ENCODE measurements at regions not wholly inside any gene's neighbourhood (a gene's known extent, or its start where the extent isn't known, plus 50 kb on each side); places are given as distances from the start of the nearest gene placed in this dataset.

DNA sequence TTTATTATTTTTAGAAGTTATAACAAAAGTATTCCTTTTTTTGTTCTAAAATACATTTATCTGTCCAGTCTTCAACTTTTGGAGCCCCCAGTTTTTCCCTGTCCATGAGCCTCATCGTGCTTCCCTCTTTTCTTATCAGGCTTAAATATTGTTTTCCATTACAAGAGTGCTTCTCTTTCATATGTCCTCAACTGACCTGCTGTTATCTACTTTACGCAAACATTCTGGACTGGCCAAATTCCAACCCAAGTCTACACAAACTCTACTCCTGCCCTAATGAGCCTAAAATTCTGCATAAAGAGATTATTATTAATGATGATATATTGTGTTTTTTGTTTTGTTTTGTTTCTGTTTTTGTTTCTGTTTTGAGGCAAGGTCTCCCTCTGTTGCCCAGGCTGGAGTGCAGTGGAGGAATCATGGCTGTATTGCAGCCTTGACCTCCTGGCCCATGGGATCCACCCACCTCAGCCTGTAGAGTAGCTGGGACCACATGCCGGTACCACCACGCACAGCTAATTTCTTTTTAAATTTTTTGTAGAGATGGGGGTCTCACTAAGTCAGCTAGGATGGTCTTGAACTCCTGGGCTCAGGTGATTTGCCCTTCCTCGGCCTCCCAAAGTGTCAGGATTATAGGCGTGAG lies 318.8 kb upstream of the NEGR1 start:
- DNase-seq, result no peak

DNA sequence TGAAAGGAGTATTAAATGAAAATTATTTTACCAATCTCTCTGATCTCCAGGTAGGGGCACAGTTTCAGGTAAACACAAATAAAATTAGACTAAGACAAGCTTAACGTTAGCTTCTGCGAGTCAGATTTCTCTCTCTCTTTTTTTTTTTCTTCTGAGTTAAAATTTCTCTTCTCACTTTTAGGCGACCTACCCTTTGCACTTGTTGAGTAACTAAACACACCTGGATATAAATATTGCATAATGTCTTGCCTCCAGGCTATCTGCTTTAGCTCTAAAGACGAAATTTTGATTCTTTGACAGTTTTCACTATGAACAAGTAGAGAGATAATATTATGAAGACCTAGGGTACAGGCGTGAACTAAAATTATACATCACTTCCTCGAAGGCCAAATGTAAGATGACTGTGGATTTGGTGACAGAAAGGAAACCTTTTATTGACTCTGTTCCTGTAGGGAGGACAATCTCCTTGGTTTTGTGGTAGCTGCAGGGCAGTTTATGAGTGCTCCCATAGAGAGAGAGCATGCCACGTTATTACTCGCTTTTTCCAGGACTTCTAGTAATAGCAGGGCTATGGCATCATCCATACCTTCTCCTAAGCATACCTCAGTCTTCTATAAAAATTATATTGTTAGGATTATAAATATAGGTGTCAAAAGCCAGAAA lies 303.8 kb upstream of the NEGR1 start:
- no peak for DNase-seq

DNA sequence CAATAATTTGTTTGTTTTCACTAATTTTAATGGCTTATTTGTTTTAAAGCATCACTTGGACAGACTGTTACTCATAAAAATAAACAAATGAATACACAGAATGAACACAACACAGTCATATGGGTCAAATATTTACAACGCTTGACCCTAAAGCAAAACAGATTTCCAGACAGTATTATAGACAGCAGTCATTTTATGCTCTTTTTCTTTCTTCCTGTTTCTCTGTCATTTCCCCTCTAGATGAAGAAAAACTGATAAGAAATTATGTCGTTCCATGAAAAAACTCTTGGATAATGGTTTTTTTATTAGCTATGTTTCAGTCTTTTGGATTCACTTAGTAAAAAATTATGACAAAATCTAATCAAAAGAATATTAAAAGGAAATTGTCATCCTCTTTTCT lies 297.3 kb upstream of the NEGR1 start:
- no peak for DNase-seq

DNA sequence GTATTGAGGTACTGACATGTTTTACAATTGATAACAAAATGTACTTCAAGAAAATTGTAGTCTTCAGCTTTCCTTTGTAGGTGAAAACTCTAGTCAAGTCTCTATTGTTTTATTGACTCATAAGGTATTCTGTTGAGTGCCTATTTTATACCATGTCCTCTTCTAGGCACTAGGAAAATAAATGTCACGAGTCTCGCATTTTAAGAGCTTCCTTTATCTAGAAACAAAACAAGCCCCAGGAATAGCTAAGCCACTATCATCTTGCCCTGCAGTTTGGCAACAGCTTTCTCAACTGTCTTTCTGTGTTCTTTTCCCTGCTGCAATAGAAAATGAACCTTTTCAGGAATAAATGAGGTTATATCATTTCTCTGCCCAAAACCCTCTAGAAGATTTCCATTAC lies 288.5 kb upstream of the NEGR1 start:
- DNase-seq, result no peak

DNA sequence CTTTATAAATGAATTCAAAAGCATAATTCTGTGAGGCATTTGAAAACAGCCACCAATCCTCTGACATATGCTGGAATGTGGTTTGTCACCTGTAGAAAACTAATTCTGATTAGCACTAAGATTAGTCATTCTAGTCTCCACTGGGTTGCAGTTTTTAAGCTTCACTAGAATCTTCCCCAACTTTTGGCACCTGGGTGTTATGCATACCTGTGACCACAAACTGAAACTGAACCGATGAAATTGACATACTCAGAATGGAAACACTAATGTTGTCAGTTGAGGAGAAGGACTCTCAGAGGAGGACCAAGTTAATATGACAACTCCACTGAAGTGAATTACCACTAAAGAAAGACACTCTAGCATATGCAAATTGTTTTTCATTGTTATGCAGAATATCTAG lies 285.8 kb upstream of the NEGR1 start:
- DNase-seq, result no peak

DNA sequence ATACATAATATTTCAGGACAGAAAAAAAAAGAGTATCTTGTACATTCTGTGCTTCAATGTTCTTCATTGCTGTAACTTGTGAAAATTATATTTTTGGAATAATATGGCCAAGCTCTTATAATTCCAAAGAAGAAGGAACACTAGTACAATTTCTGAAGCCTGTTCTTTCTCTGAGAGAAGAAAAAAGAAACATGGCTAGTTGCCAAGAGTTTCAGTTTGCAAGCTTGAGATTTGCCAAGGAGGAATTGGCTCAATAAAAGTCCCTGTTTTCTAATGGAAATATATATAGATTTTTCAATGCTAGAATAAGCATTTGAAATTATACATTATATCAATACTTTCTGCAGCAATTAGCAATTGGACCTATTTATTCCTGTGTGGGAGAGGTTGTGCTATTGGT lies 285.2 kb upstream of the NEGR1 start:
- peak; percentile 25 for DNase-seq

DNA sequence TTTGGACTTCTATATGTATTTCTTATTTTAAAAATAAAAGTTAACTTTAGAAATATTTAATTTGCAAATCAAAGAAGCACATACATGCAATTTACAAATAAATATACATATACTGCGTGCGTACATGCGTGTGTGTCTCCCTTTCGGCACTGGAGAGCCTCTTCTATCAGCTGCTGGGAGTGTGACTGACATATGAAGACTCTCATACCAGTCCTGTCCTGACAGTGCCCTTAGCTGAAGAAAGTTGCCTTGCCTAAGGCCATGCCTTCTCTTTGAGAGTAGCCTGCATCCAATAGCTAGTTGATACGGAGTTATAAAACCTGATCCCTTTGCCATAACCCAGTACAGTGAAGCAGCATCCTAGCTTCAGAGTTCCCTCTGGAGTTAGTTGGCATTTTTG lies 282.4 kb upstream of the NEGR1 start:
- DNase-seq, result no peak

DNA sequence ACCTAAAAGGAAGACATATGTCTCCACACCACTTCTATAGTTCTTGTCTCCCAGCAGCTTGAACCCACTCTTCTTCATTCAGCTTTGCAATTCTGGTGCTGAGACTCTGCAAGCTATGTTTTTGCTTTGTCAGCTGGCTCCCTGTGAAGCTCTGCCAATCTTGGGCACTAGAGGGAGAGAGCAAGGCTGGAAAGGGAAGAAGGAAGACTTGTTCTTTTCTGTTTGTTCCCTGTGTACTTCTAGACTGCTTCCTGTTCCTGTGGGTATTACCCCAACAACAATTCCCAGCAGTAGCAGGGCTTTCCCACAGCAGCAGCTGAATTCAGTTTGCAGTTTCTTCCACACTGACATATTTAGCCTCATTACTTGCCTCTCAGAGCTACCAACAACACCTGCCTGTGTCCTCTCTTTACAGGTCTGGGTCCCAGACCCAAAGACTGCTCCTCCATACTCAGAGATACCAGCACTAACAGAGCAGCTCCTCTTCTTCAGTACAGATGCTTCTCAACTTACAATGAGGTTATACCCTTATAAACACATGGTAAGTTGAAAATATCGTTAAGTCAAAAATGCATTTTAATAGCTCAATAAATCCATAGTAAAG lies 275.2 kb upstream of the NEGR1 start:
- DNase-seq, result peak; percentile 19

DNA sequence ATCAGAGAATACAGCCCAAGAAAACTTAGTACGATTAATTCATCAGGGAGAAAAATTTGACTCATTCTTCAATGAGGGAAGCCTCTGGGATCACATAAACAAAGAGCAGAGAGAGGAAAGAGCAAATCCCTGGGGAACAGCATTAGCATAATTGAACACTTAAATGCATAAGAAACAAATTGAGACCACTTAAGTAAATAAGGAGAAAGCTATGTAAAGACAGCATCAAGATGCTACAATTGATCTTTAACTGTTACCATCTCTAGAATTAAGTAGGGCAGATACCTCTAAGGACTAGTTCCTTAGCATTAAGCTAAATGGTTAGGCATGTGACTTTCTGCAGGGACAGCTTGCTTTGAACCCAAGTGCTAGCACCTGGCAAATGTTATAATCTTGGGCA lies 265.1 kb upstream of the NEGR1 start:
- DNase-seq, result no peak

DNA sequence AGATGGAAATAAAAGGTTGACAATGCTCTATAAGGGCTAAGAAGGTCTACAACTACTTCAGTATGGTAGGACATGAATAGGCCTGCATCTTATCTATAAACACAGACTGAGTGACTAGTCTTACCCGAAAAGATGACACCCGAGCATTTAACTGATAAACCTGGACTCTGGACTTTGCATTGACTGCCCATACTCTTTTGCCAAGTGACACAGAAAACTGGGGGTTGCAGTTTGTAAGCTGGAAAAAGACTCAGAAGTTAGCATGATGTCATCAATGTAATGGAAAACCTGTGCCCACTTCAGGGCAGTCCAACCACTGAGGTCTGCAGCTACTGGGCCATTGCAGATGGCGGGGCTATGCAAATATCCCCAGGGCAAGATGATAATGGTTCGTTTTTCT lies 258.3 kb upstream of the NEGR1 start:
- DNase-seq, result no peak

DNA sequence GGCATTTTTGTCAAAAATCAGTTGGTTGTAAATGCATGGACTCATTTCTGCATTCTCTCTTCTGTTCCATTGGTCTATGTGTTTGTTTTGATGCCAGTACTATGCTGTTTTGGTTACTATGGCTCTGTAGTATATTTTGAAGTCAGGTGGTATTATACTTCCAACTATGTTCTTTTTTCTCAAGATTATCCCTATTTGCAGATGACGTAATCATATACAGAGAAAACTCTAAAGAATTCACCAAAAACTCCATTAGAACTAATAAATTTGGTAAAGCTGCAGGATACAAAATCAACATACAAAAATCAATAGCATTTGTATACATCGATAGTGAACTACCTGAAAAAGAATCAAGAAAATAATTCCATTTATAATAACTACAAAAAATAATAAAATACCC lies 253.1 kb upstream of the NEGR1 start:
- no peak for DNase-seq

DNA sequence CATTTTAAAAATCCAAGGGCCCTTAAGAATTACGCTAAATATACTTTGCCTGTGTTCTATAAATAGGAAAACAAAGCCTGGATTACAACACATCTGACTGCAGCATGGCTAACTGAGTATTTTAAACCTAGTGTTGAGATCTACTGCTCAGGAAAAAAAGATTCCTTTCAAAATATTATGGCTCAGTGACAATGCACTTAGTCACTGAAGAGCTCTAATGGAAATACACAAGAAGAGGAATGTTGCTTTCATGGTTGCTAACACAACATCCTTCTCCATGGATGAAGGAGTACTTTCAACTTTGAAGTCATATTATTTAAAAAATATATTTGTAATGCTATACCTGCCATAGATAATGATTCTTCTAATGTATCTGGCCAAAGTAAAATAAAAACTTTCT lies 248.3 kb upstream of the NEGR1 start:
- DNase-seq, result no peak

DNA sequence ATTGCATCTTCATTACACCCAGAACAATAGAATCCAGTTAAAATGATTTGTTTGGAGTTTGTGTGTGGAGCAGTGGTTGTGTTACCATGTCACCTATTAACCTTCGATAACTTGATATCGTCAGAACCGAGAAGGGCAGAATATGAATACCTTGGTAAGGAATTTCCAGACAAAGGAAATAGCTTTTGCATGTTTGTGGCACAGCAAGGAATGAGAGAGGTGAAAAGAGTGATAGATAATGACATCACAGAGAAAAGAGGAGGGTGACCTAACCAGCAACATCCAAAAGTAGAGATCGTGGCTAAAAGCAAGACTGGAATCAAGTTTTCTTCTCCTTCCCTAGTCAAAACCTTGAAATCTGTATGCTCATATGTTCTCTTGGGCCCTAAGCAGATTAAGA lies 244.6 kb upstream of the NEGR1 start:
- peak; percentile 35 for DNase-seq

DNA sequence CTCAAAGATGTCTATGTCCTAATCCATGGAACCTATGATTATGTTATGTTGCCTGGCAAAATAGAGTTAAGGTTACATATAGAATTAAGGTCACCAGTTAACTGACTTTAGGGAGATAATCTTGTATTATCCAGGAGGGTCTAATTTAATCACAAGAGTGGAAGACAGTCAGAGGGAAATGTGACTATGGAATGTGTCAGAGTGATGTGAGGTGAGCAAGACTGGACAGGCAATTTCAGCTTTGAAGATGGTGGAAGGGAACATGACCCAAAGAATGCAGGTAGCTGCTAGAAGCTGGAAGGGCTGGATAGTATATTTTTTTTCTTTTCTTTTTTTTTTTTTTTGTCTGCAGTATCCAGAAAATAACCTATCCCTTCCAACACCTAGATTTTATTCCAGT lies 241.7 kb upstream of the NEGR1 start:
- DNase-seq, result no peak

DNA sequence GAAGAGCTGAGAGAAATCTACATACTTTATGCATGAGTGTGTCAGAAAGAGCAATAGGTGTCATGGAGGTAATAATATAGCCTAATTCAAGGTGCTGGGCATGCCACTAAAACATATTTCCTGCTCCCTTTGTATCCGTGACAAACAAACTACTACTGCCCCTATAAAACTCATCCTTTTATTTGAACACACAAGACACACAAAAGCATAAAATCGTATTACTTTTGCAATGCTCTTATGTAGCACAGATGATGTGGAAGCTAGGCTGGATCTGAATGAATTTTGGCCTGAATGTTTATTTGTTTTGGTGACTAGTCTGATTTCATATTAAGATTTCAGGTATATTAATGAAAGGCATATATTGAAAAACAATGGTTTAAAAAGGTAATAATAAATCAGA lies 239.3 kb upstream of the NEGR1 start:
- no peak for DNase-seq

DNA sequence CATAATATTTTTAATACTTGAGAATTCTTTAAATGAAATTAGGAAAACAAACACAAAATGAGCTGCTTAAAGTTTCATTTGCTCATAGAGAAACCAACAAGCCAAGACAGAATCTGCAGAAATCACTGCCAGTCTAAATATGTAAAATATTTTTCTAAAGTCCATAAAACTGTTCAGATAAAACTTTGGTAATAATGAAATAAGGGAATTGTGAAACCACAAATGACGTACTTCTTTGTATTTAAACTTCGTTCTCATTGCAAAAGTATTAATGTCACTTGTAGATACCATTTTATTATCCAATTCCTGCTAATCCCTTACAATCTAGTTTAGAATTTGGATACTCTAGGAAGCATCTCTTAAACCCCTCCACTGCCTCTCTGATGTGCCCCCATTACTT lies 234.5 kb upstream of the NEGR1 start:
- no peak for DNase-seq

DNA sequence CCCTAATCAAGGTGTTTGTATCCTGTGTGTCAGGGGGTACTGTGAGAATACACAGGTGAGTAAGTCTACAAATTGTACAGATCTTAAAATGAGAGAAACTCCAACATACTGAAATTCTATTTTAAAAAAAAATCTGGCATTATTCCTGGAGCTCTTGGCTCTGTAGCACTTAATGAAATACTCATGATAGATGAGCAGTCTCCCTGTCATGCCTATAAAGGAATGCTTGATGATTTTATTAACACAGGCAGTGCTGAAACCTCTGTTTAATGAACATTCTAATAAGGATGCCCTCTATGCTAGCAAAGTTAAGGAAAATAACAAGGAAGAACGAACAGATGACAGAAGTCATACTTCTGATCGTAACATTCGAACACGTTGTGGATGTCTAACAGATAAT lies 233.9 kb upstream of the NEGR1 start:
- DNase-seq, result peak; percentile 5

DNA sequence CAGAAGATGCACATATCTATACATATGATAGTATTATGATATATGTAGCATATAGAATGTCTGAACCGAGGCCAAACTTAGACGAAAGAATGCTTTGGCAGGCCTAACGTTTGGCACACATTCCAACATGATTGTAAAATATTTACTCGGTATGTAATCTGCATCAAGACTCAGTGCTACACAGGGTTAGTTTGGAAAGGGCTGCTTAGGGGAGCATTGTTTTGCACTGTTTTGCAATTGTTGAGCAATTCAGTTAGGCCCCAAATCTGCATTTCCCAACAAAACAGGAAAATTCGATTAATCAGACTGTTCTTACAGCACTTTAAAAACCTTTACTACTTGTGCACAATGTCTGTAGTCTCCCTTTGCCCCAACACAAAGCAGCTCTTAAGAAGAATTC lies 216.0 kb upstream of the NEGR1 start:
- peak; percentile 43 for DNase-seq

DNA sequence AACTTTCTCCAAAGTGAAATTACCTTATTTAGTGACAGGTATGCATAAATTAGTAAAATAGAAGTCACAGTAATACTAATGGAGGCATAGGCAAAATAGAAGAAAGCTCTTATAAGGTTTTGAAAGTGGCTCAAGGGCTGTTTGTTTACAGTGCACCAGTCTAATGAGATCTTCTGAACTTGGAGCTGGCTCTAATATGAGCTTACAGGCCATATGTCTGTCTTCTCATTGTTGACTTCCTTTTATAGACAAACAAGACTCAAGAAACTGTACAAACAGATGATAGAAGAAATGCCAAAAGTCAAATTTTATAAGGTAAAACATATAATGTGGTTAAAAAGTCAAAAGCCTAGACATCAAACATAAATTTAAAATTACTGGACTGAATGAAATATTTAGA lies 207.5 kb upstream of the NEGR1 start:
- no peak for DNase-seq

DNA sequence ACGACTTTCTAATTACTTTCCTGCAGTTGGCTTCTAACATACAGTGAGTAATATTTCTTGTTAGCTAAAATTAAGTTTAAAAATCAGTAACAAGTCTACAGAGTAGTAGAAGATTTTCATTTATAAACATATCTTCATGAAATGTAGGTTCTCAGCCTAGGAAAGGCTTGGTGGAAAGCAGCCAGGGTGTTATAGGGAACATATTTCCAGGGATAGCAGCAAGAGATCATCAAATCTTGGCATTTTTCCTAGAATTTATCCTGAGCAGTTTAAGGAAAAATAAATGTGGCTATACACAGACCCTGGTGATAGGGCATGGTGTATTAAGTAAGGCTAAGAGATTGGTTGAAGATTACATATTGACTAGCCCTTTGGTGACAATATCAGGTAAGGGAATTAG lies 203.5 kb upstream of the NEGR1 start:
- peak; percentile 77 for DNase-seq

DNA sequence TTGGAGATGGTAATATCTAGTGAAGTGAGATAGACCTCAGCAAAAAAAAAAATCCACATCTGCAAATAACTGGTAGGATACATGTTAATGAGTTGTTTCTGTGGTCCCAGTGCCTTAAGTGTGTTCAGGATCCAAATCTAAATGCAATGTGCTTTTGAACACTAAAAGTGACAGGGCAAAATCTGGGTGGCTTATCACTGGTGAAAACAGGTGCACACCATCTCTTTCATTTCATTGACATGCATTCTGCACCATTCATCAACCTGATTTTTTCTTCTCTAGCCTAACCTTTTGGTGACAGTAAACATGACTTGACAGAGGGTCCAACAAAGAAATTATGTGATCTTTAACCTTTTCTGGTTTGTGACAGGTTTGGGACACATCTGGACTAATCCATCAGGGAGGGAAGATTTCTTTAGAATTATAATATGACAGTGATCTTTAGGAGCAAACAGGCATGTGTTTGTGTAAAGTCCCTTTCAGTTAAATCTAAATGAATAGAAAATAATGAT lies 201.6 kb upstream of the NEGR1 start:
- DNase-seq, result no peak

DNA sequence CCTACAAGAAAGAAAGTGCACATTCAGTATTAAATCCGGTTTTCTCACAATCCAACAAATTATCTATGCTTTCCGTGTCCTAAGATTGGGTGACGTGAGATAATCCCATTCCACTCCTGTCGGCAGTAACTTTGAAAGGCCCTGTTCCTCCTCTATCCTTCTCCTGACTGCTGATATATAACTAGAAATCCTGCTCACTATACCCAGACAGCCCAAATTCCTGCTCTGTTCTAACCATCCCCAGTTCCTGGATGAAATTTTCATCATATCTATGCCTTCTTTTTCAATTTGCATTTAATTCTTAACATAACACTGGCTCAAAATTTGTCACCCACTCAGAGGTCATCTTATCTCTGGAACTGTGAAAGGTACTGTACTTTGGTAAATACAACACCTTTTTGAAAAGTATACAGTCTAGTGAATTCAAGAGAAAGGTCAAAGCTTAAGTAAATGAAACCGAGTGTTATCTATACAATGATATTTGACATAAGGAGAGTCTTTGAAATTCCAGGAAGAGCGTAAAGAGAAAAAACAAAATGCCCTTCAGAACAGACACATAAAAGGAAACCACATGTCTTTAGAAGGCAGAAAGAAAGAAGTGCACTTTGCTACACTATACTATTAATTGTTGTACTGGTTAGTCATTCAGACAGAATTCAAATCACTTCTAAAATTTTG lies 200.5 kb upstream of the NEGR1 start:
- DNase-seq, result no peak

DNA sequence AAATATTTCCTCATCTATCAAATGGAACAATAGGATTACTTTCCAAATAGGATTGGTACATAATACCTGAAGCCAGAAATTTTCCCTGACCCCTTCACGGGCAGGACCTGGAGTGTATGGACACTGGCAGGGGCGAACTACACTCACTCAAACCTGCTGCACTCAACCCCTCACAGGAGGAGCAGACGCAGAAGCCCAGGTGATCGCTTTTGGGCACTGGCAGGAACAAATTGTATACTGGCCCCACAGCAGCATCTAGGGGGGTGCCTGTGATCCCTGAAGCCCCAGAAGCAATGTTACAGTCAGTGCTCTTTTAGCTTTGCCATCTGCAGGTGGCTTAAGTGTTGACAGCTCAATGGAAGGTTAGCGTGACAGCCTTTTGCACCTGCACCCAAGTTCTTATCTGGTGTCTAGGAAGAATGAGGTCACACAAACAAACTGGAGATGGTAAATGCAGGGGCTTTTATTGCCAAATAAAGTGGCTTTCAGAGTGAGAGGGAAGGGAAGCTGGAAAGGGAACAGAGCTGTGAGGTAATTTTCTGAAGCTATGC lies 199.2 kb upstream of the NEGR1 start:
- DNase-seq, result no peak

DNA sequence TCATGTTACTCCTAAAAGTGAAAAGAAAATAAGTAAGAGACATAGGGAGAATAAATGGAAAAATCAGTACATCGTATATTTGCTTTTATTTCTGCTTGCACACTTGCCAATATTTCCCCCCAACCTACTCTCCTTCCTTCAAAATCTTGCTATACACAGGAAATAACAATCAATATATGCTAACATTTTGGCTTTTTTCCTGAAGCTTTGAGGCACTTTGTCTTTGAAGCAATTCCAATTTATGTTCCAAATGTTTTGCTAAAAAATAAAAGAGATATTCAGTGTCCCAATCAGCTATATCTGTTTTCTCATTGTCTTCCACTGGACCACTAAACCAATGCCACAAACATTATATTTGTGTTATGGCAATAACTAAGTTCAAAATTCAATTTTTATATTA lies 184.0 kb upstream of the NEGR1 start:
- DNase-seq, result no peak

All from fibroblast of upper back skin (primary cell).